G401 (cell line): ENCODE measurements at regions not wholly inside any gene's neighbourhood (a gene's known extent, or its start where the extent isn't known, plus 50 kb on each side); places are given as distances from the start of the nearest gene placed in this dataset.
"Not testable (repeated sequence)": the region's sequence is repeated elsewhere in the genome, so short reads cannot be mapped to it uniquely, and the experiment has no call there.

ENCODE experiments used
- DNase-seq: peaks from one replicate; pipeline ENCODE4 v3.0.0-alpha.2; 2015; ENCODE audit warnings: low spot score
- in situ Hi-C: cut with HindIII; loops from 2 replicates; pipeline ENCODE4 v1.10.0; 2016; ENCODE audit warnings: low sequenced_read_pairs, mixed read lengths

DNA sequence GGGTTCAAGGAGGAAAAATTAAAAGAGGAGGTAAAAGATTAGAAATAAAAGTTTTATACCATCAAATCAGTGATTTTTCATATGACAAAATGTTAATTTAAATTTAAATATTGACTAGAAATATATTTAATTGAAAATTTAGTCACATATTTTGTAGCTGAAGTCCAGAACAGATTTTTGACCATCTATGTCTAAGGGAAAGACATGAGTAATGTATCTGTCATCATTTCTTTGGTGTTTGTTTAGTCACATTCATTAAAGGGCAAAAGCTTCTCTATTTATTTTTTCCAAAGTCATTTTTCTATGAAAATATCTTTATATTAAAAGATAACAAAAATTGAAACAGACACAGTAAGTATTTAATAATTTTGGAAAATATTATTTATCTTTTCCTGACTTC lies 252.0 kb upstream of the ISL1 start:
- no peak for DNase-seq
- in situ Hi-C loops, result no loop called here

DNA sequence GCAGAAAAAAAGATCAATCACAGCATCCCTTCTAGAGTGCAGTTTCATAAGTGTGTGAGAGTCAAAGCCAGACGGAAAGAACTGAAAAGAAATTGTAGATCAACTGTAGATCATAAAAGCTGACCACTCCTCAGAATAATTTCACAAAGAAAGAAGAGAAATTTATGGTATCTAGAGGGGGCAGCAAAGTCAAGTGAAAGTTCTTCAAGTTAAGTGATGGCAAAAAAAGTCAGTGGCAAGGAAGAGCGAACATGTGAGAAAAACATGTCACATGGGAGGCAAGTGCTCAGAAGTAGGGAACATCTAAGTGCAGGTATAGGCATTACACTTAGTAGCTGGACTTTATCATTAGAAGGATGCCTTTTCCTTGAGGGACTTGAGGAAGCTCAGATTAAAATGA lies 245.1 kb upstream of the ISL1 start:
- in situ Hi-C loops, result no loop called here
- DNase-seq, result no peak

DNA sequence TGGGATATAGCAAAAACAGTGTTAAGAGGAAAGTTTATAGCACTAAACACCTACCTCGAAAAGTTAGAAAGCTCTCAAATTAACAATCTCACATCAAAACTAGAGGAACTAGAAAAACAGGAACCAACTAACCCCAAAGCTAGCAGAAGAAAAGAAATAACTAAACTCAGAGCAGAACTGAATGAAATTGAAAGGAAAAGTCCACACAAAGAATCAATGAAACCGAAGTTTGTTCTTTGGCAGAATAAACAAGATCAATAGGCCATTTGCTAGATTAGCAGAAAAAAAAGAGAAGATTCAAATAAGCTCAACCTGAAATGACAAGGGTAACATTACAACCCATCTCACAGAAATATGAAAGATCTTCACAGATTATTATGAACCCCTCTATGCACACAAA lies 234.8 kb upstream of the ISL1 start:
- in situ Hi-C loops, result no loop called here
- DNase-seq, result no peak

DNA sequence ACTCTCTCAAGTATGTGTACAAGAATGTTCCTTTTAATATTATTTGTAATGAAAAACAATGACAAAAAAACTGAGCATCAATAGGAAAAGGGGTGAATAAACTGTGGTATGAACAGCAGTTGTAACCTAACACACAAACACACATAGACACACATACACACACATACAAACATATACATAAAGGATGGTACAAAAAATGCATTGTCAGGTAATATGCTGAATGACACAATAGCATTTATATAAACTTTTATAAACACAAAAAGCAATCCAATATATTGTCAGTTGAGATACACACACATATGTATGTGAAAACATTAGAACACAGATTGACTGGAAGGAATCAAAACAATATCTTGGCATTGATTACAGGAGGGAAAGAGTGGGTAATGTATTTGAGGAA lies 227.0 kb upstream of the ISL1 start:
- DNase-seq, result no peak
- in situ Hi-C loops, result no loop called here

DNA sequence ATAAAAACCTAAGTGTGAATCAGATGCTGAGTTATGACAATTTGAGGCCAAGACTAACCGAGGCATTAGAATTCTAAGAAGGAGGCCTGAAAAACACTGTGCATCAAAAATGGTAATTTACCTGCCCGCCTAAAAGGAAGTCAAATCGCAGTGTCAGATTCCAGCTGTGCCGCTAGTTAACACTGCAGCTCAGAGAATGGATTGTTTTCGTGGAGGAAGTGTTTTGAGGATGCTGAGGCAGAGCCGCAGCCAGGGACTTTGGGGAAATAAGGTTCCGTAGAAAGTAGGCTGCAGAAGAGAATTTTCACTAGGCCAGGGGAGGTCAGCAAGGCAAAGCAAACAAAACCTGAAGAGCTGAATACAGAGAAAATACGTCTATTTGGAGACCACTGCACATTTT lies 226.4 kb upstream of the ISL1 start:
- in situ Hi-C loops, result no loop called here
- no peak for DNase-seq

DNA sequence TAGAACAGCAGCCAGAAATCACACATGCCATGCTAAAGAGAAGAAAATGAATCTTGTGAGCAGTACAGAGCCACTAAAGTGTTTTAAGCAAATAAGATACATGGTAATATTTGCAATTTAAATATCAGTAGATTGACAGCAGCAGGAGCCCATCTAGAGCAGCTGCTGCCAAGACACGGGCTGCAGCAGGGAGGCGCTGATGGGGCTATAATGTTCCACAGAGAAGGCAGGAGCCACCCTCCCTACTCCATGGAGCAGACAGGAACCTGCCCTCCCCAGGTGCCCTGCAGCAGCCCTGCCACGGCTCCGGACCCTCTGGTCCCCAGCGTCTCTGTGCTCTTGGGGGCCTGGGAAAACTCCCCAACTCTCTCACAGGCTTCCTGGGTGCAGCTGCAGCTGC lies 224.1 kb upstream of the ISL1 start:
- DNase-seq, result no peak
- in situ Hi-C loops, result no loop called here

DNA sequence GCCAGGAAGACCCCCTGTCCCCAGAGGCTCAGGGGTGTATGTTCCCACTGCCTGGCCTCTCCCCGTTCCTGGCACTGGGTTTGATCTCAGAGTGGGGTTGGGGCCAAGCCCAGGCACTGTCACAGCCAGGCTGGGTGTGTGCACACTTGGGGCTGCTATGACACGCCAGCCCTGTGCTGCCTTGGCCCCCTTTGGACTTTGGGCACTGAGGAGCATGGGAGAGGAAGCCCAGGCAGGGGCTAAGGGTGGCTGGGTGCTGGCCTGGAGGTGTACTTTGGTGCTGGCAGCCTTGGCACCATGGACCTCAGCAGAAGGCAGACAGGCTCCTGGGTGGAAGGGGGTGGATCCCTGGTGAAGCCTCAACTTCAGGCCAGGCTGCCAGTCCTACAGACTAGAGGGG lies 223.6 kb upstream of the ISL1 start:
- in situ Hi-C loops, result no loop called here
- DNase-seq, result no peak

DNA sequence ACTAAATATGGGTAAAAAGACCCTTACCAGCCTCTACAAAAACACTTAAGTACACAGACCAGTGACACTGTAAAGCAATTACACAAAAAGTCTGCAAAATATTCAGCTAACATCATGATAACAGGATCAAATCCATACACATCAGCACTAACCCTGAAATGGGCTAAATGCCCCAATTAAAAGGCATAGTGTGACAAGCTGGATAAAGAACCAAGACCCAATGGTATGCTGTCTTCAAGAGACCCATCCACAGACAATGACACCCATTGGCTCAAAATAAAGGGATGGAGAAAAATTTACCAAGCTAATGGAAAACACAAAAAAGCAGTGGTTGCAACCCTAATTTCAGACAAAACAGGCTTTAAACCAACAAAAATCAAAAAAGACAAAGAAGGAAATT lies 221.0 kb upstream of the ISL1 start:
- in situ Hi-C loops, result no loop called here
- DNase-seq, result no peak

DNA sequence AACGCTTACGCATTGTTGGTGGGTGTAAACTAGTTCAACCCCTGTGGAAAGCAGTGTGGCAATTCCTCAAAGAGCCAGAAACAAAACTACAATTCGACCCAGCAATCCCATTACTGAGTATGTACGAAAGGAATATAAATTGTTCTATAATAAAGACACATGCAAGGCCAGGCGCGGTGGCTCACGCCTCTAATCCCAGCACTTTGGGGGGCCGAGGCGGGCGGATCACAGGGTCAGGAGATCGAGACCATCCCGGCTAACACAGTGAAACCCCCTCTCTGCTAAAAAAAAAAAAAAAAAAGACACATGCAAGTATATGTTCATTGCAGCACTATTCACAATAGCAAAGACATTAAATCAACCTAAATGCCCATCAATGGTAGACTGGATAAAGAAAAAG lies 217.6 kb upstream of the ISL1 start:
- DNase-seq, in situ Hi-C loops: not testable (repeated sequence)

DNA sequence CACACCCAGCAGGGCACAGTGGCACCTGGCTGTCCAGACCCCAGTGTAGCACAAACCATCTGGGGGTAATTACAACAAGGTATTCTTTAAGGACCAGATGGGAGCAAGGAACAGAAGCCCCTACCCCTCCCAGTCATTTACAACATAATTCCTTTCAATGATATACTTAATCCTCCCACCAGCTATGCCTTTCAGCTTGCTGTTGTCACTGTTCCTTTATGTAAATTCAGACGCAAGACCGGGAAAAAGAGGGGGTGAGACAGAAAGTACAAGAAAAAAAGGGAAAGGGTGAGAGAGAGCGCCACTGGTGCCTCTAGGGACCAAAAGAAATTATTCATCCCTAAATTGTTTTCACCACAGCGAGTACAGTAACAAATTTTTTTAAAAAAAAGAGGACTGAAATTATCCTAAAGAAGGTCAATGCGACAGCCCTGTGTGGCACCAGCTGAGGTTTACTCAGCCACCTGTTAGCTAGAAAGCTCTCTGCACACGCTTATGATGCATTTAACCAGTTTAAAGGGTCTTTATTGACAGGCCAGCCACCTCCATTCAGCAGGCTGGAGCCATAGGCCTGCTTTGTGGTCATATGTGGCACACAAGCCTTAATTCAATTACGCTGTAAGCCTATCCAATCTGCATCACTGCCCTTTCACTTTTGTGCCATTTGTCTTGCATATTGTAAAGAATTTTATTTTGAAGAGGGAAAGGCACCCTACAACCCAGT lies 210.2 kb upstream of the ISL1 start:
- in situ Hi-C loops, result no loop called here
- no peak for DNase-seq

DNA sequence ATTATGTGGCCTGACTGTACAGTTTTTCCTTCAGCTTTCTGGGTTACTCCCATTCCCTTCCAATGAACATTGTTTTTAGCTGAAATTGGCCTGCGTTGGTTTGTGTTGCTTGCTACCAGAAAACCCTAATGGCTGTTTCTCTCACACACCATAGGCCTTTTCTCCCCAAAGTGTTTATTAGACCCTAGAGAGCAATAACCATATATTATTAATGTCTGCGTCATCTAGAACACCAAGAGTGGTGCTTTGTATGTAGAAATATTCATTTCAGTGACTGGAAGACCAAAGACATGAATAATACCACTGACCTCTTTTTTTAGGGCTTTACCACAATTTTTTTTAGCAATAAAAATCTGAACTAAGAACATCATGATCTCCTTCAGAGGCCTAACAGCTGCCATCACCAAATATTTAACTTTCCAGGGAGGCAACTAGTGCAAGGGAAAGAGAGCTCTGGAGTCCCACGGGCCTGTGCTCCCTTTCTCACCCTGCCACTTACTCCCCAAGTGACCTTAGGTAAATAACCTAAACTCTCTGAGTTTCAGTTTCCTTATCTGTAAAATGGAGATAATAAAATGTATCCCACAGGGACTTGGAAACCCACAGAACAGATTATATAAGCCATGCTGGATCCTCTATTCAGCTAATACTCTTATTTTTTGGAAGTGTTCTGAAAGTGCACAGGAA lies 201.9 kb upstream of the ISL1 start:
- in situ Hi-C loops, result no loop called here
- no peak for DNase-seq

DNA sequence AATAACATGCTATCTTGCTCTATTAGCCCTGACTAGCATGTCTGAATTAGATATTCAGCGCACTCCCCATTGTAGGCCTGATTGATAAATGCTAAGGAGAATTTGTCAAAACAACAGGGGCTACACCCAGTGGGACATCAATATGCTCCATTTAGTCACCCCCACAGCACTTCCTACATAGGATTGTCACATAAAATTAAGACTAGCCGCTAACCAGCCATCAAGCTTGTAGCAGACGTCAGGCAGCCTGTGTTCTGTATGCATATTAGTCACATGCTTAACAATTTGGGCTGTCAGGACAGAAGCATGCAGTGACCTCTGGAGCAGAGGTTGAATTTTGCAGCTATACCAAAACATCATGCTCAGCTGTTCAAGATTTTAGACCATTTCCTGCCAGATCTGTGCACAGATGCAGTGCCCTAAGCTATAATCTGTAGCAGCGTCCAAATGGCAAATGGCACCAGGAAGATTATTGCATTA lies 197.4 kb upstream of the ISL1 start:
- in situ Hi-C loops, result no loop called here
- no peak for DNase-seq

DNA sequence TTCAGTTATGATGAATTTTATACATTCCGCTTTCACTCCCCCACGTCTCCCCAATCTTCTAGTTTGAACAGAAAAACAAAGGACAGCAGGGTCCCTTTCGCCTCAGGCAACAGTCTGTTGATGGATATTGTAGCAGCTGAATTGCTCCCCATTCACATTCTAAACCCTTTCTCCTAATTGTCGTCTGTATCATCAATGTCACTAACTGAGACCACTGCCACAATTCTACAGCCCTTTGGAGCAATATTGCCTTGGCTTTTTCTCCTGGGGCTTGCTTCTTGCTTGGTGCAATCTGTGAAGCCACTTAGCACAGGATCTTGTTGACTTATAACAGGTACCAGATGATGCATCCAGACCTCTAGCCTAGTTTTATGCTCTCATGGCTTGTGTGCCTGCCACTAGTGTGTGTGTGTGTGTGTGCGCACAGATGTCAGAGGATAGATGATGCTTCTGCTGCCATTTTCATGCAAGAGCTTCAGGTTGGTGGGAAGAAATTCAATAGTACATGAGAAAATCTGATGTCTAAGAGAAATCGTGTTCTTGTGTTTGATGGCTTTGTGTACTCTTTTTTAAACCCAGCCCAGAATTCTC lies 195.2 kb upstream of the ISL1 start:
- no peak for DNase-seq
- in situ Hi-C loops, result no loop called here

DNA sequence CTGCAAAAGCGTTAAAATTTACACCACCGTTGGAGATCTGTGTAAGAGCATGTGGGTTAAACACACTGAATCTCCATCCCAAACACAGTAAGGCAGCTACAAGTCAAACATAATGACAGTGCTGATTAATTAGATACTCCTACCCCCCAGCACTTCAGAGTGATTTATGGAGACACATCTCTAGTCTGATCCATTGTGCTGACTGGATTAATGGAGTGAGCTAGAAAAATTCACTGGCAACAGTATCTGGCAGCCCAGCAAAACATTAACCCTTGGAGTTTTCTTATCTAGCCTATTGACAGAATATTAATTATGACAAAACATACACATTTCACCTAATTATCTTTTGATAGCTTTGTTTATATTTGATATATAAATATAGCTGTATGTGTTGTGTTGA lies 188.6 kb upstream of the ISL1 start:
- DNase-seq, result no peak
- in situ Hi-C loops, result no loop called here

DNA sequence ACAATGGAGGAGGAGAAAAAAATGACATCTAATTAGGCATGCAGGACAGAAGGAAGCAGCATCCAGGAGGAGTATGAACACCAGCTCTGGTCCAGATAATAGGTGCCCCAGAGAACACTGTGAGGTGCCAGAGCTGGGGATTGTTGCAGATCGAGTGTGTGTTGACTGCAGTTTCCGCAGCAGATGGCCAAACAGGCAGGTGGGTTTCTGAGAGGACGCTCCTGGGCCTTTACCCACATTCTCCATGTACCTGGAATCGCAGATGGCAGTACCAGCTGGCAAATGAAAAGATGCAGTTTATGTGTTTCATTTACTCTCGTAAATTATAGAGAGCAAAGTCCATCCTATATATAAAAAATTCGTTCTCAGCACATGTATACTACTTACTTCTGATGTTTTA lies 182.2 kb upstream of the ISL1 start:
- peak; percentile 98 for DNase-seq
- in situ Hi-C loops, result no loop called here

DNA sequence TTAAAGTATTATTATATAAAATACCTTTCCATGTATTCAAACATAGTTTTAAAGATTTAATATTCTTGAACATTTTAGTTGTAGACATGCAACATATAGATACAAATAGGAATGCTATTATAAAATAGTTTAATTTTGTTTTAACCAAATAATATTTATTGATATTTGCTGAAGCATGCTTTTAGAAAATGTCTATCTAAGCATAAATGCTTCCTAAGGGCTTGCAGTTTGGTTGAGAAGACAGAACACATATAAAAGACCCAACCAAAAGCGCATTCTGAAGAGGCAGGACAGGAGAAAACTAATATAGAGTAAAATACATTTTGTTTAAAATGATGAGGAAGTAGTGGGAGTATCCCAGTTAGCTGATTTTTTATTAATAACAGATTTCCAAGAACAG lies 181.5 kb upstream of the ISL1 start:
- in situ Hi-C loops, result no loop called here
- peak; percentile 19 for DNase-seq

DNA sequence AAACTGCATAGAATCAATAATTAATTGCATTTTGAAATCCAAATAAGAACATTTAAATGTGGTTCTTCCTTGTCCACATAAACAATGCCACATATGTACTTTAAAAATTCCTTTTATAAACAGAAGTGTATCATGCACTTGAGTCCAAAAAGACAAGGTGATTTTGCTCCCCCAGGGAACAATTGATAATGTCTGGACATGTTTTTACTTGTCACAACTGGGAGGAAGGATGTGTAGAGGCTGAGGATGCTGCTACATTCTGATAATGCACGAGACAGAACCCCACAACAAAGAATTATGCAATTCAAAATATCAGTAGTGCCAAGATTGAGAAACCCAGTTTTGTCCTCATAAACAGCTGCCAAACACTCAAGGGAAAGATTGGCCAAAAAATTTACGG lies 181.1 kb upstream of the ISL1 start:
- in situ Hi-C loops, result no loop called here
- DNase-seq, result peak; percentile 41

DNA sequence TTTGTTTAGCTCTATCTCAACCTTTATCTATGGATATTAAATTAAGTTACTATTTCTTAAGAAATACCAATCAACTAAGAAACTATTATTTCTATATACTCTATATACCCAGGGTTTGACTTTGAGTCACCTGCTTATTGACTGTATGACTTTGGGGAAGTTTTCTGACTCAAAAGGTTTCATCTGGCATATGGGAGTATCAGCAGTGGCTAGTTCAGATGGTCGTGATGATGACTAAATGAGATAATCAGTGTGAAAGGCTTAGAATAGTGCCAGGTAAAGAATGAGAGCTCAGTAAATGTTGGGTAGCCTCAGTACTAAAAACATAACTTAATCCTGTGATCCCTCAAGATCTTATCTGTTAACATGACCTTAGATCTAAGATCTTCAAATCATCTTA lies 179.7 kb upstream of the ISL1 start:
- in situ Hi-C loops, result no loop called here
- DNase-seq, result peak; percentile 12

DNA sequence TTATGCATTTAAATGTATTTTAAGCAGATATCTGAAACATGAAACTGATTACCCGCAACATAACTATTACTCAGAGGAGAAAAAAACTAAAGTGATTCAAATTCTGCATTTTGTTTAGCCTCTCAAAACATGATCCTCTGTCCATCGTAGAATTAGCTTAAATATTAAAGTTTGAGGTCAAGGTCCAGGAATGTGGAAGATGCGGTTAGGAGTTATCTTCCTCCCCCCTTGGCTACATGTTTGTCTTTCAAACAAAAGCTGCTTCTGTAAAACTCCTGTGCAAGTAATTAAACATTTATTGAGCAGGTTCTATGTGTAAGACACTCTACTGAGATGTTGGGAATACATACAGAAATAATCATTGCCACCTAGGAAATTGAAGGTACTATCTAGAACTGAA lies 175.0 kb upstream of the ISL1 start:
- DNase-seq, result no peak
- in situ Hi-C loops, result no loop called here

DNA sequence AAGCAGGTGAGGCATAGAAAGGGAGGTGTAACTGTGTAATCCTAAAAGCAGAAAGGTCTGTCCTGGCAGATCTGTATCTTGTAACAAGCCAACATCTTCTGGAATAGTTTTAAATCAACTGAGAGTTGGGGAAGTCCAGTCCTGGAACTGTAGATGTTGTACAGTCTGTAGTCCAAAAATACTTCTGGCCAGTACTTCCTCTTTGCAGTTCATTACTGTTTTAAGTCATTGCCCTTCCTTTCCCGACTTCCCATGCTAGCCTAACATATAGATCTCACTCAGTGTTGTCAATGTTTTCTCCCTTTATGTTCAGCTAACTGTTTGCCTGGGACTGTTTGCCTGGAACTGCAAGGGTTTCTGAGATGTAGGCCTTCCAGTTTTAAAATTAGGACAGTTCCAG lies 168.5 kb upstream of the ISL1 start:
- in situ Hi-C loops, result no loop called here
- no peak for DNase-seq
